GM19324 (cell line): ENCODE measurements at regions not wholly inside any gene's neighbourhood (a gene's known extent, or its start where the extent isn't known, plus 50 kb on each side); places are given as distances from the start of the nearest gene placed in this dataset.
"Not testable (repeated sequence)": the region's sequence is repeated elsewhere in the genome, so short reads cannot be mapped to it uniquely, and the experiment has no call there.

ENCODE experiments used
- ATAC-seq: cut with Tn5 transposase; IDR thresholded peaks from one replicate; pipeline ENCODE4 v1.9.1; 2021; ENCODE audit warnings: mild to moderate bottlenecking, moderate library complexity; ENCODE audit not compliant: unreplicated experiment, low FRiP score

DNA sequence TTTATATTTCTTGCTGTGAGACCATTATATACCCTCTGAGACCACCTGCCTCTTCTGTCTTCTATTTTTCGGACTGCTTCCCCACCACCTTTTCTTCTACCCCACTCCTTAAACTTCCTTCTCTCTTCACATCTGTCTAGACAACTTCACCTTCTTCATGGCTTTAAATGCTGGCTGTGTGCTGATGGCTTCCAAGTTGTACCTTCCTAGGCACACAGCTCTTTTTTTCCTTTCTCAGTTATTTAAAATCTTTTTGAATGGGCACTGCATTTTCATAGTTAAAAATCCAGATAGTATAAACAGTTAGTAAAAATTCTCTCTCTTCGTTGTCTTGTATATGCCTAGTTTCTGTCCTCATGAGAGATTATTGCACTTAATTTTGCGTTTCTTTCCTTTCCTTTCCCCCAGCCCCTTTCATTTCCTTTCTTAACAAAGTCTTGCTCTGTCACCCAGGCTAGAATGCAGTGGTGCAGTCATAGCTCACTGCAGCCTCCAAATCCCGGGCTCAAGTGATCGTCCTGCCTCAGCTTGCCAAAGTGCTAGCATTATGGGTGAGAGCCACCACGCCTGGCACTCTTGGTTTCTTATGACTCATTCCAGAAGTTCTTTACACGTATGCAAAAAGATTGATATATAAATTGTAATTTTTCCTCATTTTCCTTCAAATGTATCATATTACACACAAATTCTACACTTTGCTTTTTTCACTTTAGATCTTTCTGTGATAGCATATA lies 114.3 kb downstream of the NPIPB5 start:
- ATAC-seq: no peak

DNA sequence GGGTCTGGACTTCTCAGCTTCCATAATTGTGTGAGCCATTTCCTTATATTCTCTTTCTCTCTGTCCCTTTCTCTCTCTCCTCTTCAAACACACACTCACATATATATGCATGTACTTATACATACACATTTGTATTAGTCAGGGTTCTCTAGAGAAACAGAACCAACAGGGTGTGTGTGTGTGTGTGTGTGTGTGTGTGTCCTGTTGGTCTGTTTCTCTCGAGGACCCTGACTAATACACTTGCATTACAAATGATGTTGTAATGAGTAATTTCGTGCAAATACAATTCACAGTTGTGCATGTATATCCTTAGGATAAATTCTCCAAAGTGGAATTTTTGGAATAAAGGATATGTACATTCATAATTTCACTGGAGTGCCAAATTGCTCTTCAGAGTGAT lies 115.3 kb downstream of the NPIPB5 start:
- no peak for ATAC-seq

DNA sequence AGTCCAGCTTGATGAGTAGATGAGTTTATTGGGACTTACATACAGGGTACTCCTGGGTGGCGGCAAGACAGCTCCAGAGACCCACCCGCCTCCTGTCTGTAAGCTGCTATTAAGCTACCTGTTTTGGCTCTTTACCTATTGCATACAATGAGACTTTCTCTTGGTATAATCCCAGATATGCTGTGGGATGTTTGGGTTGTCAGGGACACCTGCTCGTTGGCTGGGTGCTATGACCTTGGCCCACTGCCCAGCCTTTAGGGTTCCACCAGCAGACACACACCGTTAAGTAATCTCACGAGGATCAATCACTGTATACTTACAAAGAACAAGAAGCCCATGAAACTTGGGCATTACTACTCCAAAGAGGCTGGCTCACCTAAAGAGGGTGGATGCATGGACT lies 116.4 kb downstream of the NPIPB5 start:
- ATAC-seq: no peak

DNA sequence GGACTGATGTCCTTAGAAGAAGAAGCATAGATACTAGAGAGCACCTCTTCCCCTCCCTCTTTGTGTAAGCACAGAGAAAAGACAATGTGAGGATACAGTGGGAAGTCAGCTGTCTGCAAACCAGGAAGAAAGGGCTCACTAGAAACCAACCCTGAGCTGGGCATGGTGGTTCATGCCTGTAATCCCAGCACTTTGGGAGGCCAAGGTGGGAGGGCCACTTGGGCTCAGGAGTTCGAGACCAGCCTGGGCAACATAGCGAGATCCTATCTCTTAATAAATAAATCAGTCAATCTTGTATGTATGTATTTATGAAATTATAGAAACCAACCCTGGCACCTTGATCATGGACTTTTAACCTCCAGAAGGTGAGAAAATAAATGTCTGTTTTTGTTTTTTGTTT lies 118.3 kb downstream of the NPIPB5 start:
- ATAC-seq: no peak

DNA sequence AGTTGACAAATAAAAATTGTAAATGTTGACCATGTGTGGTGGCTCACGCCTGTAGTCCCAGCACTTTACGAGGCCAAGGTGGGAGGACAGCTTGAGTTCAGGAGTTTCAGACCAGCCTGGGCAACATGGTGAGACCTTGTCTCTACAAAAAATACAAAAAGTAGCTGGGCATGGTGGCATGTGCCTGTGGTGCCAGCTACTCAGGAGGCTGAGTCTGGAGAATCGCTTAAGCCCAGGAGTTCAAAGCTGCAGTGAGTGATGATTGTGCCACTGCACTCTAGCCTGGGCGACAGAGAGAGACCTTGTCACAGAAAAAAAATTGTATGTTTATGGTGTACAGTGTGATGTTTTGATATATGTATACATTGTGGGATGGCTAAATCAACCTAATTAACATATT lies 119.6 kb downstream of the NPIPB5 start:
- no peak for ATAC-seq

DNA sequence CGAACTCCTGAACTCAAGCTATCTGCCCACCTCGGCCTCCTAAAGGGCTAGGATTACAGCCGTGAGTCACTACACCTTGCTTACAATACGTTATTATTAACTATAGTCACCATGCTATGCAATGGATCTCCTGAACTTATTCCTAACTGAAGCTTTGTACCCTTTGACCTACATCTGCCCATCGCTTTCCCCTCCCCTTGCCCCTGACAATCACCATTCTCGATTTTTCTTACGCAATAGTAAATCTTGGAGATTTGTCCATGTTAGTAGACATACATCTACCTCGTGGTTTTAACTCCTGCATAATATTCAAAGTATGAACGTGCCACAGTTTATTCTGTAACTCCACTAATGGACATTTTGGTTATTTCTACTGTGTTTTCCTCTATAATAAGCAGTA lies 120.6 kb downstream of the NPIPB5 start:
- no peak for ATAC-seq

DNA sequence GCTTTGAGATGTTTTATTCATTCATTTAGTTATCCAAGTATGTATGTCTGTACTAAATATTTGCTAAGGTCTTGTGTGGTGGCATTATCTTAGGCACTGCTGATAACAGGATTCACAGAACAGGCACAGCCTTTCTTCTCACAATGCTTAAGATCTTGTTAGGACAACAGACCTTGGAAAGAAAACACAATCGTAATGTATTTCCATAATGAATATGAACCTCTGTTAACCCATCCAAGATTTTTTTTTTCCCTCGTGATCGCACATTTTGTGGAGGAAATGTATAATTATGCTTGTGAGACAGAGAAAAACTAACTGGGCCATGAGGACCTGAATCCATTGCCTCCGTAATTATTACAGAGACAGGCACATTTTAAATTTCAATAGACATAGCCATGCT lies 121.9 kb downstream of the NPIPB5 start:
- no peak for ATAC-seq

DNA sequence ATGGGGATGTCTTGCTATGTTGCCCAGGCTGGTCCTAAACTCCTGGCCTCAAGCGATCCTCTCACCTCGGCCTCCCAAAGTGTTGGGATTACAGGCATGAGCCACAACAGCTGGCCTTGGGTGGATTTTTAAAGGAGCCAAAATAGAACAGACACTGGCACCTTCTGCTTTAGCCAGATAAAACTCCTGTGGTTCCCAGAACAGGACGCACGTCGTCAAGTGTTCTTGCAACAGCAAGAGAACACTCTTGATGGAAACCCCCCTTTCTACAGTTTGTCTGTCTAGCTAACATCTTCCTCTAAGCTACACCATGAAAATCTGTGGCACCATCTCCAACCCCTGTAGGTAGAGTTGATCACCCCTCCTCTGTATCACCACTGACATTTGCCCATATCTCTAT lies 122.6 kb downstream of the NPIPB5 start:
- ATAC-seq: no peak

DNA sequence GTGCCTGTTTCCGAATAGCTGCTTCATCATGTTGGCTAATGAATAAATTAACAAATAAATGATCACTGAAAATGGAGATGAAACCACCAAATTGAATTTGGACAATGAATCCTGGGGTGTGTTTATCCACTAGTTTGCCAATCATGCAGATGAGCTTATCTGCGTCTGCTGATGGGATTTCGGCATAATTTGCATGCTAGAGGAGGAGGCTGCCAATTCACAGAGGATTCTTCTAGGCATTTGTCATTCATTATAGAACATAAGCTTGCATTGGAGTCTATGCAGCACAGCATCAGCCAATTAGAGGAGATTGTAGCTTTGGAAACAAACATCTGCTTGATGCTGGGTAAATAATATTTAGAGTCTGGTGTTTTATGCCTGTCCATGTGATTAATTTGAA lies 123.1 kb downstream of the NPIPB5 start:
- ATAC-seq: no peak

DNA sequence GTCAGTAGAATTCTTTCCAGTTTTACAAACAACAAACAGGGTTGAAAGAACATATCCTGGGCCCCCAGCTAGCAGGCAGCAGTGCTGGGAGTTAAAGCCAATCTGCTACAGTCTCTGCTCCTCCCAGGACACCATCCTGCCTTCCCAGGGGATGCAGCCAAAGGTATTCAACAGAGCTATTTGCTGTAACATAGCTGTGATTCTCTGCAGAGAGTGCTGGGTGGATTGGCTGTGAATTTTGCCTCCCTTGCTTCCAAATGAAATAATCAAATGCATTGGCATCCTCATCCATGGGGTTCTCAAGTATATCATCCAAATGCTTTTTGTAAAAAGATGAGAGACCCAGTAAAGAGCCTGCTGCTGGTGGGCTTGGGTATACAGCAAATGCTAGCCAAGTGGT lies 124.3 kb downstream of the NPIPB5 start:
- no peak for ATAC-seq

DNA sequence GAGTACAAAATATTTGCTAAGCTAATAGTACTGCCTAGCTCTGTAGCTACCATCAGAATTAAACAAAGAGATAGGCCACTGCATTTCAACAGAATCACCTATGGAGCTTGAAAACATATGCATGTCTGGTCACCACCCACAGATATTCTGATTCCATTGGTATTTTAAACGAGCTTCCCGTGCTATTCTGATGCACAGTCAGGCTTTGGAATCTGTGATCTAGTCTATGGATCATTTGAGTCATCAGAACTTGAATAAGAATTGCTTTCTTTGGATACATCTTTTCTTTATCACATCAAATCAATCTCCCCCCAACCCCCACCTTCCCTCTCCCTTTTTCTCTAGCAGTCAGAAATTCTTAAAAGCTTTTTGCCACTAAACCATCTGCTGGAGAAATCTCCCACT lies 124.7 kb downstream of the NPIPB5 start:
- no peak for ATAC-seq

DNA sequence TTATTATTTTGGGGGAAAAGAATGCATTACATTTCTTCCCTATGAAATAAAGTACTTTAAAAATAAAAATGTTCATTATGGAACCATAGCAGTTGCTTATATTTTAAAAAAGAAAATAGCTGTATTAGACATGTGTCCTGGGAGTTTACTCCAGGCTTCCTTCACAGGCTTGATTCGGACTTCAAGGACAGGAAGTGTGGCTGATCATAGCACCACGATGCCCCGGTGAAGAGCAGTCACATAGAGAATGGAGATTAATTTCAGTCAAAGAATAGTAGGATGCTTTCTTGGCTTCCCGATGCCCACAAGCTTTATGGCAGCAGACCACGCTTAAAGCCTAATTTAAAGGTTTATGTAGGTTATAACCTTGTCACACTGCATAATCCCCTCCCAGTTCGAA lies 125.1 kb downstream of the NPIPB5 start:
- no peak for ATAC-seq

DNA sequence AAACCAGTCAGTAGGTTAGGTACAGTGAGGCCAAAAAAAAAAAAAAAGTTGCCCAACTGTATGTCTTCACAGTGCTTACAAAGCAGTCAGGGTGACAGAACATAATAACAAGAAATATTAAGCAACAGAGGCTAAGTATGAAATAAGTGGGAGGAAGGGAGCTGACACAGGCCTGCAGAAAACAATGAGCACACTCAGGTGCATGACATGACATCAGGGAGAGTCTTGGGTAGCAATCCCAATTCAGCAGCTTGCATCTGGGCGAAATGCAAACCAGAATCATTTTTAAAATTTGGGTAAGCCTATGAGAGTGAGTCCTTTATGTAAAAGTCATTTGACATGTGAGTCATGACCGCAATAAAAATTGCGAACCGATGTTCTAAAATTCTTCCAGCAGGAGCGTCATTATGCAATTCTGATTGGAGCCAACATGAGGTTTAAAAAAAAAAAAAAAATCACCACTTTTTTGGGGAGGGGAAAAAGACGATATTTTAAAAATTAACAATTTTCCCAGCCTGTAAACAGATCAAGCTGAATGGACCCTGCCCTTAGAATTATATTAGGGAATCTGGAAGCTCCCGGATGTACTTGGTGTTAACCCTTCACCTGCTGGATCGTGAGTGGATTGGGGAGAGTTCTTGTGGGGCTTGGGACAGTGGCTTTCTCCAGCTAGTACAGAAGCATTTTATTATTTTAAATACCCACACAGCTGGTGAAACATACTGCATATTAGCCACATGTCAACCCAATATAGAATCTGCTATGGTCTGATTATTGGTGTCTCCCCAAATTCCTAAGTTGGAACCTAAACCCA lies 127.9 kb downstream of the NPIPB5 start:
- ATAC-seq: no peak

DNA sequence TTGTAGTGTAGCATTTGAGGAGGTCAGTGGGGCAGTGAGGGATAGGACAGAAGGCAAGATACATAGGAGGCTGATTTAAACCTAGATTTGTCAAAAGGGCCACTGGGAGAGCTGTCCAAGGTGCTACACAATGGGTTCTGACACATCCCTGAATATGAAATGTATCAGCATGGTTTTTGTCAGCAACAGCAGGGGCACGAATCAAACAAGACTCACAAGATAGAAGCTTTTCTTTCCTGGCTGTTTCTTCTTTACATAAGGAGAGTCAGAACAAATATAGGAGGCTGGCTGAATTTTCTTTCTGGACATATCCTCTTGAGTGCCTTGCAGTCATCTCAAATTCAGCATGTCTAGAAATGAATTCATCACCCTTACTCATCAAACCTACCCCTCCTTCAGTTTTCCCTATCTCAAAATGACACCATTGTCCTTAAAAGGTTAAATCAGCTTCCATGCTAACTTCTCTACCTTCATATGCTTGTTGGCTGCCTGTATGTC lies 130.5 kb downstream of the NPIPB5 start:
- ATAC-seq: no peak

DNA sequence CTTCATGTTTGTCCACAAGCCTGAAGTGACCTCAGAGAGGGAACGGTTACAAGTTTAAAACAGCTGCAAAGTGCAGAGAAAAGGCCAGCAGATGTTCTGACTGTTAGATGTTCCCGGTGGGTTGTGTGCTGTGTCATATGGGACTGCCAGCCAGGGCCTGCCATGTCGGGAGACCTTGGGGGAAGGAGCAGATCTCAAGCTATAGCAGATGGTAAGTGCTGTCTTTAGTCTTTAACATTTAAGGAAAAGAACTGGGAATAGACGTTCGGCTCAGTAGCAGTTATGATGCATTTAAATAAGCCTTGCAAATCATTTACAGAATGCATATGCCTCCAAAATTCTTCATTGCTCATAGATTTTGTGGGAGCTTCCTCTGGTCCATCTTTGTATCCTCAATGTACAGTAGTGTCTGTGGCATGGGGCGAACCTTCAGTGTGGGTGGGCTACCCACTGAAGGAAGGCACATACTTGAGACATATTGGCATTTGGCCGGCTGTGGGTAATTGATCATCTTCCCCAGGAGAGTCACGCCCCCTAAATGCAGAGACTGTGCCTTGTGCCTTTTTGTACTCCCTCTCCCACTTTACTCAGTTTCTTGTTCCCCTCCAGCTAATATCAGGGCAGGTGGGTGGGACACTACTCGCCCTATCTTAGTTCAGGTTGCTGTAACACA lies 131.9 kb downstream of the NPIPB5 start:
- no peak for ATAC-seq

DNA sequence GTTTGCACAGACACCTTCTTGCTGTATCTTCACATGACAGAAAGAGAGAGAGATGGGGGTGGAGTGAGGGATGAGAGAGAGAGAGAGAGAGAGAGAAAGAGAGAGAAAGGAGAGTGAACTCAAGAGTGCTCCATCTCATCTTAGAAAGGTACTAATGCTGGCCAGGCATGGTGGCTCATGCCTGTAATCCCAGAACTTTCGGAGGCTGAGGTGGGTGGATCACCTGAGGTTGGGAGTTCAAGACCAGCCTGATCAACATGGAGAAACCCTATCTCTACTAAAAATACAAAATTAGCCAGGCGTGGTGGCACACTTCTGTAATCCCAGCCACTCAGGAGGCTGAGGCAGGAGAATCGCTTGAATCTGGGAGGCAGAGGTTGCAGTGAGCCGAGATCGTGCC lies 132.5 kb downstream of the NPIPB5 start:
- not testable (repeated sequence) for ATAC-seq

DNA sequence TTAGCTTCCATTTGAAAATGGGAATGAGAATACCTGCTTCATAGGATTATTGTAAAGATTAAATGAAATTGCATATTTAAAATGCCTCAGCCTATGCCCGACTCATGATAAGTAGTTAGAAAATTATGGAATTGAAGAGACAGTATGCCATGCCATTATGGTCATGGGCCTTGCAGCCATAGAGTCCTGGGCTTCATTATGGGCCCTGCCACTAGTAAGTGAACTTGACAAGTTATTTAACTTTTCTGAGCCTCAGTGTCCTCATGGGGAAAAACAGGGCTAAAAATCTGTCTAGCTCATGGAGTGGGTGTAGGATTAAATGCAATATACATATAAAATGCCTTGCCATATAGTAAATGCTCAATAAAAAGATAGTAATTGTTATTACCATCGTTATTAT lies 133.2 kb downstream of the NPIPB5 start:
- ATAC-seq: no peak

DNA sequence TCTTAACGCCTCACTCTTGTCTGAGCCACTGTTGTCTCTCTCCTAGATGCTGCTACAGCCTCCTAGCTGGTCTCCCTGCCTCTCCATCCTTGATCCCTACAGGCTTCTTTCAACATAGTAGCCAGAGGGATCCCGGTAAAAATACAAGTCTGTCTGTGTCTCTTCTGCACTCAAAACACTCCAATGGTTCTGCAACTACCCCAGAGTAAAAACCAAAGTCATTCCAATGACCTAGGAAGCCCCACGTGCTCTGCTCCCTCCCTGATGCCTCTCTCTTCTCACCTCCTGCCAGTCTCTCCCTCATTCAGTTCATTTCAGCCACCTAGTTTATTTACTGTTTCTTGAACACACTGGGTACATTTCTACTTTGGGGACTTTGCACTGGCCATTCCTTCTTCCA lies 135.2 kb downstream of the NPIPB5 start:
- no peak for ATAC-seq

DNA sequence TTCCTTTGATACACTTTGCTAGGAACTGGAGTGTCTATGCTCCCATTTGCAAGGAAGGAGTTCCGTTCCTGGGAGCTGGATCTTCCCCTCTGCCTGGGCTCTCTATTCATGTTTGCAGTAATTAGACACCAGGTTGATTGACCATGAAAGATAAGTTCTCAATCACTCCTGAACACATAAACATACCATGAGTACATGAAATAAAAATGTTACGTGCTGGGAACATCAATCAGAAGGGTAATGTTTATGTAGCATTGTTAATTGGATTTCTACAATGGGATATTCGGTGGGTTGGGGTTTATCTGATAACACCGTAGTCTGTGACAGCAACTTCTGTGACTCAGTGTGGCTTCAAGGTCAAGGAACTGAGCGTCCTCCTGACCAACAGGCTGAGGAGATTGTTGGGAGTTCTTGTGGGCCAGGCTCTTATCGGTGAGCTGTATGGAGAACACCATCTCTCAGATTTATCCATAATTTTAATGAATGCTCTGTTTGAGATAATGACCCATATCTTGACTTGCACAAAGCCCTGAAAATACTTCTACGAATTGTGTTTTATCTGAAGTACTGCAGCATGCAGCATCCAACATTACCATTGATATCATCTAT lies 136.4 kb downstream of the NPIPB5 start:
- ATAC-seq: no peak

DNA sequence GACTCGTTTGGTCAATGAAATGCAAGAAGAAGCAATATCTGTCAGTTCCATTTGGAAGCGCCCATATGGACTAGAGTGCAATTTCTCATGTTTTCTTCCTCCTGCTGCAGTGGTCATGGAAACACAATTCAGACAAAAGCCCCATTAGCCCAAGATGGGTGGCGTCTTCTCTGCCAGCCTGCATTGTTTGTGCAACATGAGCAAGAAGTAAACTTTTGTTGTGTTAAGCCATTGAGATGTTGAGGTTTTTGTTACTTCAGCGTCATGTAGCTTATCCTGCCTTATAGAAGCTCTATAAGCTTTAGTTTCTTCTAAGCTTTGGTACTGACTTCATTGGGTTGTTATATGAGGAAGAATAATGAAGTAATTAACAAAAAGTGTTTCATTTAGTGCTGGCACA lies 137.4 kb downstream of the NPIPB5 start:
- no peak for ATAC-seq

DNA sequence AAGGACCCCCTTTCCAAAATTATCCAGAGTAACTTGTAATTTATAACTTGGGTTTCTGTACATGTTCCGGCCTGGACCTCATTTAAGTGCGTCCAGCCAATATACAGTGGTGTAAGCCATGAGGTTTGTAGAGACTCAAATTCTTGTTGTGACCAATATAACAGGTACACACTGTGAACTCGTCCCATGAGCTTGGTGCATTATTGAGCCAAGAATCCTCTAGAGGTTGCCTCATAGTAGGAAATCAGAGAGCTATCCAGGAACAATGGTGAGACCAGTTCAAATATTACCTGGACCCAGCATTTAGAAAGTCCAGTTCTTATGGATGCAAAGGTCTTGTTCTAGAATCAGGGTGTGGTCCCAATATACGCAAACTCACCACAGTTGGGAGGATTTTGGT lies 138.2 kb downstream of the NPIPB5 start:
- ATAC-seq: no peak
